DND-41 (cell line): ENCODE measurements at regions not wholly inside any gene's neighbourhood (a gene's known extent, or its start where the extent isn't known, plus 50 kb on each side); places are given as distances from the start of the nearest gene placed in this dataset.

ENCODE experiments used
- CTCF ChIP-seq: IDR thresholded peaks from 2 replicates; pipeline ENCODE4 v1.5.1; 2012; ENCODE audit warnings: borderline replicate concordance, low read length, moderate library complexity, mild to moderate bottlenecking; ENCODE audit not compliant: poor library complexity, severe bottlenecking; ENCODE audit errors: extremely low read depth
- EZH2 ChIP-seq: IDR thresholded peaks from 3 replicates; pipeline ENCODE4 v1.6.1; 2012; ENCODE audit warnings: borderline replicate concordance, low read depth, mild to moderate bottlenecking, moderate library complexity, low read length, inconsistent platforms; ENCODE audit not compliant: severe bottlenecking

- TF ChIP-seq CTCF, result no peak
- TF ChIP-seq EZH2, result no peak
Observed at GRCh38 chr4:14608630-14609029, 393.7 kb upstream of the CPEB2 start.
